Suprapubic skin (tissue), 3 donors: ENCODE measurements at regions not wholly inside any gene's neighbourhood (a gene's known extent, or its start where the extent isn't known, plus 50 kb on each side); places are given as distances from the start of the nearest gene placed in this dataset.

Source experiments
- CTCF ChIP-seq, 2 donors: fragments of 200-600 bp in 1 of 2; fragments of 450-650 bp in 1 of 2; sonication (generic) in 1 of 2; IDR thresholded peaks; one replicate each; pipeline ENCODE4 v1.5.1; 2016 to 2019; ENCODE audit warnings: antibody characterized with exemption in 2 of 2, mild to moderate bottlenecking in 1 of 2, moderate library complexity in 1 of 2
- POLR2A ChIP-seq, 2 donors: fragments of 450-650 bp; IDR thresholded peaks; one replicate each; pipeline ENCODE4 v1.6.1; 2017; ENCODE audit warnings: antibody characterized with exemption in 2 of 2, mild to moderate bottlenecking in 2 of 2, moderate library complexity in 2 of 2

GRCh38 chr1:104989012-104989411 lies 1239.3 kb downstream of the AMY1C start:
- no peak for TF ChIP-seq CTCF (IDR thresholded peaks at IDR 0.05)
- no peak for TF ChIP-seq POLR2A (IDR thresholded peaks at IDR 0.05)
